GM12873 (cell line): ENCODE measurements at regions not wholly inside any gene's neighbourhood (a gene's known extent, or its start where the extent isn't known, plus 50 kb on each side); places are given as distances from the start of the nearest gene placed in this dataset.

Experiments
- TF ChIP-seq, protein P1 (sequence below): IDR thresholded peaks from 2 replicates; pipeline ENCODE4 v1.5.1; 2012; ENCODE audit warnings: low read depth, mild to moderate bottlenecking, moderate library complexity, low read length, control low read depth; ENCODE audit not compliant: insufficient read depth; ENCODE audit errors: missing control alignments

DNA sequence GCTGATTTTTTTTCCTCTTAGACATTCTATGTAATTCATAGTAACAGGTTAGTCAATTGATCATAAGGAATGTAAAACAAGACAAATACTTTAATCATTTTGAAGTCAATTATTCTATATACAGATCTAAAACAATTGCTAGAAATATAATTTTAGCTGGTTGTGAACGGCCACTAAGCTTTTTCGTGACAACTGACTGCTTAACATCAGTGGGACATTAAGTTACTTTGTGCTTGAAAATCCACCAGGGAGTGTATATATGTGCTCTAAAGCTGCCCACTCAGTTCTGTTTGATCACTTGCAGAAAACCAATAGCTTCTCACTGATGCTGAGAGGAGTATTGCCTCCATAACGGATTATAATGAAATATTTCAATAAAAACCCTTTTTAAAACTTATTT lies 370.2 kb upstream of the CCNH start:
- TF ChIP-seq, protein P1, sequence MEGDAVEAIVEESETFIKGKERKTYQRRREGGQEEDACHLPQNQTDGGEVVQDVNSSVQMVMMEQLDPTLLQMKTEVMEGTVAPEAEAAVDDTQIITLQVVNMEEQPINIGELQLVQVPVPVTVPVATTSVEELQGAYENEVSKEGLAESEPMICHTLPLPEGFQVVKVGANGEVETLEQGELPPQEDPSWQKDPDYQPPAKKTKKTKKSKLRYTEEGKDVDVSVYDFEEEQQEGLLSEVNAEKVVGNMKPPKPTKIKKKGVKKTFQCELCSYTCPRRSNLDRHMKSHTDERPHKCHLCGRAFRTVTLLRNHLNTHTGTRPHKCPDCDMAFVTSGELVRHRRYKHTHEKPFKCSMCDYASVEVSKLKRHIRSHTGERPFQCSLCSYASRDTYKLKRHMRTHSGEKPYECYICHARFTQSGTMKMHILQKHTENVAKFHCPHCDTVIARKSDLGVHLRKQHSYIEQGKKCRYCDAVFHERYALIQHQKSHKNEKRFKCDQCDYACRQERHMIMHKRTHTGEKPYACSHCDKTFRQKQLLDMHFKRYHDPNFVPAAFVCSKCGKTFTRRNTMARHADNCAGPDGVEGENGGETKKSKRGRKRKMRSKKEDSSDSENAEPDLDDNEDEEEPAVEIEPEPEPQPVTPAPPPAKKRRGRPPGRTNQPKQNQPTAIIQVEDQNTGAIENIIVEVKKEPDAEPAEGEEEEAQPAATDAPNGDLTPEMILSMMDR: no peak

- TF ChIP-seq, protein P1: no peak
Measured at GRCh38 chr5:87781976-87782375, 369.2 kb upstream of the CCNH start.

DNA sequence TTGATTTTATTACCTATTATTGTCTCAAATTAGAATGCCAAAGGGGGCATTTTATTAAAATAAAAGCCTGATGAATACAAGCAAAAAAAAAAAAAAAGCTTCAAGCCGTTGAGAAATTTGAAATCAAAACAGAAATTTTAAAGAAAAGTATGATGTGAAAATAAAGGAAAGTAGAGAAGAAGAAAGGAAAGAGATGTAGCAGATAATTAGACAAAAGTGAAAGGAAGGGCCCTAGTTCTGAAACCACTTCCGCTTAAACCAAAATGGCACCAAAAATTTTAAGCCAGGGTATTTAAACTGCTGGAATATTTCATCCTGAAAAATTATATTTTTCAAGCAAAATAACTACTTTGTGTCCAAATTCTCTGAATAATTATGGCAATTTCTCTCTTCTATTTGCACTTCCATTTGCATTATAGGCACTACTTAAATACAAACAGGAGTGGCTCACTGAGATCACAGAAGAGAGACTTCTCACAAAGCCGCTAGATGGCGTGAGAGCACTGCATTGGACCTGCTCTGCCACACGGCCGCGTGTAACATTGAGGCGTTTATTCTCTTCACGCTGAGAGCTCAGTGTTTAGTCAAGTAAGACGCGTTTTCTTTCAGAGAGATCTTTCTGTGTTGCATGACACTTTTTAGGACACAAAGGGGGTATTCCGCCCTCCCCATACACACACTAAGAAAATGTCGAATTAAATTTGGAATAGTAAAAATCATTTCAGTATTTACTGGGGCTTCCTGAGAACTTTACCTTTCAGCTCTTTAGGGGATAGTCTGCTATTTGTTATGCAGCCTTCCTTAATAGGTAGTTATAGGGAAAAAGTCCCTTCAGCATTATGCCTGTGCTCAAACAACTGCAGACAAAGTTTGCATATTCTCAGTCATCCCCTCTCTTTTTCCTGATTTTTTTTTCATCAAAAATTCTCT lies 368.4 kb upstream of the CCNH start:
- TF ChIP-seq, protein P1: peak; percentile 90

DNA sequence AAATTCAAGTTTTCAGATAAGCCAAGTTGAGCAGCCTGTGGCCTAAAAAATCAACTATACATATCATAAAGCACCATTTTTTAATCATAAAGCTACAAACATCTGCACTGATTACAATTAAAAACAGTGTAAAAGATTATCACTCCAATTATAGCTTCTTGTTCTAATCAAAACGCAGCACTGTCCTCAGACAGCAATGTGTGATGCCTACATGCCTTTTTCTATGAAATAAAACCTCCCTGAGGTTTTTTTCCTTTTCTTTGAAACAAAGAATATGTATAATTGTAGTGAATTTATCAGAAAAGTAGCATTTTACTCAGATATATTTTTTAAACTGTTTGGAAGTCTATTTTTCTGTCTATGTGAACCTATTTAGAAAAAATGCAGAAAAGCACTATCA lies 366.1 kb upstream of the CCNH start:
- TF ChIP-seq, protein P1: no peak

GRCh38 chr5:87777877-87778276 lies 365.1 kb upstream of the CCNH start:
- TF ChIP-seq, protein P1: no peak

GRCh38 chr5:87776785-87777184 lies 364.1 kb upstream of the CCNH start:
- TF ChIP-seq, protein P1: no peak

GRCh38 chr5:87775228-87775627 lies 362.5 kb upstream of the CCNH start:
- TF ChIP-seq, protein P1: no peak
